Activated T-helper 2 cell treated with anti-CD3 and anti-CD28 coated beads, Interferon-gamma antibody, Interleukin-2, Interleukin-4, amounts not matched to agents 10 μg/mL and 5 μg/mL and 100 μg/mL, durations not matched to agents 14 hours and 24 hours and 36 hours (primary cell): ENCODE measurements at regions not wholly inside any gene's neighbourhood (a gene's known extent, or its start where the extent isn't known, plus 50 kb on each side); places are given as distances from the start of the nearest gene placed in this dataset.
"Not testable (repeated sequence)": the region's sequence is repeated elsewhere in the genome, so short reads cannot be mapped to it uniquely, and the experiment has no call there.

Experiments
- DNase-seq: peaks from one replicate; pipeline ENCODE4 v3.0.0; 2021; ENCODE audit warnings: low spot score
- H3K27ac Mint-ChIP-seq: one replicate; pipeline ENCODE4 v1.8.0; 2021; ENCODE audit warnings: mixed read lengths
- H3K27me3 Mint-ChIP-seq: one replicate; pipeline ENCODE4 v1.8.0; 2021; ENCODE audit warnings: low read depth, mixed read lengths
- H3K36me3 Mint-ChIP-seq: one replicate; pipeline ENCODE4 v1.8.0; 2021; ENCODE audit warnings: low read depth, mixed read lengths
- H3K4me1 Mint-ChIP-seq: one replicate; pipeline ENCODE4 v1.8.0; 2021; ENCODE audit warnings: low read depth, mixed read lengths
- H3K4me3 Mint-ChIP-seq: one replicate; pipeline ENCODE4 v1.8.0; 2021; ENCODE audit warnings: low read depth, mild to moderate bottlenecking, moderate library complexity, mixed read lengths
- H3K9me3 Mint-ChIP-seq: one replicate; pipeline ENCODE4 v1.8.0; 2021; ENCODE audit warnings: mixed read lengths
- intact Hi-C: fragments of 100-400 bp; cut with micrococcal nuclease; formaldehyde crosslinking; loops from one replicate; pipeline ENCODE4 v1.15.1; 2023

GRCh38 chr13:73168226-73168952, 109.6 kb downstream of the KLF5 start:
- Mint-ChIP-seq H3K4me1 (peaks cover 2% of the 10 kb centered on the region), H3K27me3 (no peaks in the 10 kb centered on the region), H3K27ac (no peak overlapping the region), H3K9me3 (no peaks in the 10 kb centered on the region), H3K36me3 (no peaks in the 10 kb centered on the region), H3K4me3 (no peak overlapping the region)
- intact Hi-C loops, result no loop called here
- no peak for DNase-seq

- H3K9me3 Mint-ChIP-seq, result no peaks in the 10 kb centered on the region
- no peaks in the 10 kb centered on the region for H3K36me3 Mint-ChIP-seq
- DNase-seq, result no peak
- H3K4me1 Mint-ChIP-seq, result peaks cover 2% of the 10 kb centered on the region
- no peak overlapping the region for H3K4me3 Mint-ChIP-seq
- intact Hi-C loops, result no loop called here
- H3K27ac Mint-ChIP-seq, result no peak overlapping the region
- H3K27me3 Mint-ChIP-seq, result no peaks in the 10 kb centered on the region
Observed at GRCh38 chr13:73167028-73167820, 108.4 kb downstream of the KLF5 start.

GRCh38 chr13:73166204-73166603, 107.4 kb downstream of the KLF5 start:
- Mint-ChIP-seq H3K36me3 (no peaks in the 10 kb centered on the region), H3K27ac (no peak overlapping the region), H3K4me1 (peaks cover 2% of the 10 kb centered on the region), H3K9me3 (no peaks in the 10 kb centered on the region), H3K27me3 (no peaks in the 10 kb centered on the region), H3K4me3 (no peak overlapping the region)
- intact Hi-C loops, result no loop called here
- DNase-seq, result no peak

- DNase-seq, result no peak
- intact Hi-C loops, result no loop called here
- Mint-ChIP-seq H3K27me3 (no peaks in the 10 kb centered on the region), H3K36me3 (no peaks in the 10 kb centered on the region), H3K9me3 (no peaks in the 10 kb centered on the region), H3K4me1 (no peaks in the 10 kb centered on the region), H3K27ac (no peak overlapping the region), H3K4me3 (no peak overlapping the region)
Observed at GRCh38 chr13:73162912-73163911, 104.4 kb downstream of the KLF5 start.

GRCh38 chr13:73160371-73161031, 101.7 kb downstream of the KLF5 start:
- intact Hi-C loops, H3K4me3 Mint-ChIP-seq, H3K27ac Mint-ChIP-seq, DNase-seq, H3K9me3 Mint-ChIP-seq, H3K4me1 Mint-ChIP-seq, H3K36me3 Mint-ChIP-seq, H3K27me3 Mint-ChIP-seq: not testable (repeated sequence)

- intact Hi-C loops, result no loop called here
- Mint-ChIP-seq H3K27me3 (no peaks in the 10 kb centered on the region), H3K4me1 (no peaks in the 10 kb centered on the region), H3K27ac (no peak overlapping the region), H3K36me3 (no peaks in the 10 kb centered on the region), H3K4me3 (no peak overlapping the region), H3K9me3 (no peaks in the 10 kb centered on the region)
- DNase-seq, result no peak
Observed at GRCh38 chr13:73158851-73159250, 100.0 kb downstream of the KLF5 start.

- H3K36me3 Mint-ChIP-seq, result no peaks in the 10 kb centered on the region
- no peaks in the 10 kb centered on the region for H3K4me1 Mint-ChIP-seq
- H3K27ac Mint-ChIP-seq, result no peak overlapping the region
- H3K9me3 Mint-ChIP-seq, result no peaks in the 10 kb centered on the region
- DNase-seq, result no peak
- H3K27me3 Mint-ChIP-seq, result no peaks in the 10 kb centered on the region
- H3K4me3 Mint-ChIP-seq, result no peak overlapping the region
- intact Hi-C loops, result no loop called here
Observed at GRCh38 chr13:73157031-73157430, 98.2 kb downstream of the KLF5 start.

GRCh38 chr13:73146707-73147106, 87.9 kb downstream of the KLF5 start:
- Mint-ChIP-seq H3K27me3 (no peaks in the 10 kb centered on the region), H3K36me3 (no peaks in the 10 kb centered on the region), H3K9me3 (no peaks in the 10 kb centered on the region), H3K4me3 (no peak overlapping the region), H3K27ac (no peak overlapping the region), H3K4me1 (no peaks in the 10 kb centered on the region)
- no peak for DNase-seq
- intact Hi-C loops, result no loop called here

GRCh38 chr13:73142071-73142470, 83.3 kb downstream of the KLF5 start:
- H3K27me3 Mint-ChIP-seq, result peaks cover 2% of the 10 kb centered on the region
- no peaks in the 10 kb centered on the region for H3K4me1 Mint-ChIP-seq
- no peaks in the 10 kb centered on the region for H3K9me3 Mint-ChIP-seq
- no peak overlapping the region for H3K27ac Mint-ChIP-seq
- no peaks in the 10 kb centered on the region for H3K36me3 Mint-ChIP-seq
- no peak for DNase-seq
- intact Hi-C loops, result no loop called here
- no peak overlapping the region for H3K4me3 Mint-ChIP-seq

GRCh38 chr13:73141292-73141771, 82.5 kb downstream of the KLF5 start:
- Mint-ChIP-seq H3K27me3 (peaks cover 2% of the 10 kb centered on the region), H3K36me3 (no peaks in the 10 kb centered on the region), H3K4me1 (no peaks in the 10 kb centered on the region), H3K4me3 (no peak overlapping the region), H3K27ac (no peak overlapping the region), H3K9me3 (no peaks in the 10 kb centered on the region)
- intact Hi-C loops, result no loop called here
- no peak for DNase-seq

- Mint-ChIP-seq H3K9me3 (no peaks in the 10 kb centered on the region), H3K27me3 (peaks cover 2% of the 10 kb centered on the region), H3K36me3 (no peaks in the 10 kb centered on the region), H3K4me1 (no peaks in the 10 kb centered on the region), H3K27ac (no peak overlapping the region), H3K4me3 (no peak overlapping the region)
- no peak for DNase-seq
- intact Hi-C loops, result no loop called here
Observed at GRCh38 chr13:73140801-73141200, 82.0 kb downstream of the KLF5 start.
